Ishikawa (cell line): ENCODE measurements at regions not wholly inside any gene's neighbourhood (a gene's known extent, or its start where the extent isn't known, plus 50 kb on each side); places are given as distances from the start of the nearest gene placed in this dataset.

Source experiments
- CREB1 ChIP-seq: IDR thresholded peaks from 2 replicates; pipeline ENCODE4 v1.6.1; 2012; ENCODE audit warnings: low read depth
- FOXM1 ChIP-seq: IDR thresholded peaks from 2 replicates; pipeline ENCODE4 v1.6.1; 2012; ENCODE audit warnings: low read depth, borderline replicate concordance
- RAD21 ChIP-seq: IDR thresholded peaks from 2 replicates; pipeline ENCODE4 v1.6.1; 2012; ENCODE audit warnings: low read depth
- TCF12 ChIP-seq: IDR thresholded peaks from 2 replicates; pipeline ENCODE4 v1.6.1; 2012; ENCODE audit warnings: low read depth
- TF ChIP-seq, protein P1 (sequence below): IDR thresholded peaks from 2 replicates; pipeline ENCODE4 v1.6.1; 2012; ENCODE audit warnings: low read depth, mild to moderate bottlenecking
- TF ChIP-seq, protein P2 (sequence below): IDR thresholded peaks from 2 replicates; pipeline ENCODE4 v1.6.1; 2012

DNA sequence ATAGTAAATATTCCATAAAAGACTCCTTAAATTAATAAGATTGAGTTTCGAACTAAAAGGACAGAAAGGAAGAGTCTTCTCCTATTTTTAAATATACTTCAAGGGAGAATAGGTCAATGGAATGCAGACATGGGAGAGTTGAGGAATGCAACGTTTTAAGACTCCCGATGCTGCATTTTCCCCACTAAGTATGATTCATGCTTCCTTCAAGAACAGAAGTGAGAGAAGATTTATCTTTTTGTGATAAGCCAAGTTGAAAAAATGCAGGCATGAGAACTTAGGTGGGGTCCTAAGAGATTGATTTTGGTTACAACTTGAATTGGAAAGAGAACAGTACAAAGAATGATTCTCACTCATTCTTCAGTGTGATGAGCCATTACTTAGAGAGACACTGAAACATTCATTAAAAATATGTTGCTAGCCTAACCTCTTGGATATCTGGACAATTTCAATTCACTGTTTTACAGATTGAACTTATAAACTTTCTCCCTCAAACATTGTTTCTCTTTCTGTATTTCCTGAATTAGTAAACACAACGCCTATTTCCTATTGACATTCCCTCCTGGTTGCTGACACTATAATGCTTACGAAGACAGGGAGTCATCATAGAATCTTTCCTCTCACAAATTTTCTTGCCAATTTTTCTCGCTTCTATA is 1666.1 kb upstream of the WWC1 start:
- no peak for TF ChIP-seq FOXM1
- TF ChIP-seq, protein P1, sequence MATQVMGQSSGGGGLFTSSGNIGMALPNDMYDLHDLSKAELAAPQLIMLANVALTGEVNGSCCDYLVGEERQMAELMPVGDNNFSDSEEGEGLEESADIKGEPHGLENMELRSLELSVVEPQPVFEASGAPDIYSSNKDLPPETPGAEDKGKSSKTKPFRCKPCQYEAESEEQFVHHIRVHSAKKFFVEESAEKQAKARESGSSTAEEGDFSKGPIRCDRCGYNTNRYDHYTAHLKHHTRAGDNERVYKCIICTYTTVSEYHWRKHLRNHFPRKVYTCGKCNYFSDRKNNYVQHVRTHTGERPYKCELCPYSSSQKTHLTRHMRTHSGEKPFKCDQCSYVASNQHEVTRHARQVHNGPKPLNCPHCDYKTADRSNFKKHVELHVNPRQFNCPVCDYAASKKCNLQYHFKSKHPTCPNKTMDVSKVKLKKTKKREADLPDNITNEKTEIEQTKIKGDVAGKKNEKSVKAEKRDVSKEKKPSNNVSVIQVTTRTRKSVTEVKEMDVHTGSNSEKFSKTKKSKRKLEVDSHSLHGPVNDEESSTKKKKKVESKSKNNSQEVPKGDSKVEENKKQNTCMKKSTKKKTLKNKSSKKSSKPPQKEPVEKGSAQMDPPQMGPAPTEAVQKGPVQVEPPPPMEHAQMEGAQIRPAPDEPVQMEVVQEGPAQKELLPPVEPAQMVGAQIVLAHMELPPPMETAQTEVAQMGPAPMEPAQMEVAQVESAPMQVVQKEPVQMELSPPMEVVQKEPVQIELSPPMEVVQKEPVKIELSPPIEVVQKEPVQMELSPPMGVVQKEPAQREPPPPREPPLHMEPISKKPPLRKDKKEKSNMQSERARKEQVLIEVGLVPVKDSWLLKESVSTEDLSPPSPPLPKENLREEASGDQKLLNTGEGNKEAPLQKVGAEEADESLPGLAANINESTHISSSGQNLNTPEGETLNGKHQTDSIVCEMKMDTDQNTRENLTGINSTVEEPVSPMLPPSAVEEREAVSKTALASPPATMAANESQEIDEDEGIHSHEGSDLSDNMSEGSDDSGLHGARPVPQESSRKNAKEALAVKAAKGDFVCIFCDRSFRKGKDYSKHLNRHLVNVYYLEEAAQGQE, result no peak
- no peak for TF ChIP-seq CREB1
- no peak for TF ChIP-seq TCF12
- TF ChIP-seq RAD21, result no peak
- TF ChIP-seq, protein P2, sequence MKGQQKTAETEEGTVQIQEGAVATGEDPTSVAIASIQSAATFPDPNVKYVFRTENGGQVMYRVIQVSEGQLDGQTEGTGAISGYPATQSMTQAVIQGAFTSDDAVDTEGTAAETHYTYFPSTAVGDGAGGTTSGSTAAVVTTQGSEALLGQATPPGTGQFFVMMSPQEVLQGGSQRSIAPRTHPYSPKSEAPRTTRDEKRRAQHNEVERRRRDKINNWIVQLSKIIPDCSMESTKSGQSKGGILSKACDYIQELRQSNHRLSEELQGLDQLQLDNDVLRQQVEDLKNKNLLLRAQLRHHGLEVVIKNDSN, result no peak
